ENCODE measurements at regions not wholly inside any gene's neighbourhood (a gene's known extent, or its start where the extent isn't known, plus 50 kb on each side); places are given as distances from the start of the nearest gene placed in this dataset.

DNA sequence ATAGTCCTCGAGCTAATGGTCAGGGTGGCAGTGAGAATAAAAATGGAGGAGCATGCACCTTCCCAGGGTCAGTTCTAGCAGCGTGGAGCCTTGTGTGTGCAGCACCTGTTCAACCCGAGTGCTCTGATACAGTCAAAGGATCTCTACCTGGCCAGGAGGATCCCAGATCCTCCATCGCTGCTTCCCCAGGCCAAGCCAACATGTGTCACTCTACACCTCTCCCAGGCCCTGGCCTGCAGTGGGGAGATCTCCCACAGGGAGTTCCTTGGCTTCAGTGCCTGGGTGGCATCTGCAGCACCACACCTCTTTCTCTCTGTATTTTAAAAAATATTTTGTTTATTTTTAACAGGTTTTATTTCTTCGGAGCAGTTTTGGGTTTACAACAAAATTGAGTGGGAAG, 414.8 kb upstream of the C2CD4B start:
- no peak for DNase-seq (ENCODE audit: low read depth)

DNA sequence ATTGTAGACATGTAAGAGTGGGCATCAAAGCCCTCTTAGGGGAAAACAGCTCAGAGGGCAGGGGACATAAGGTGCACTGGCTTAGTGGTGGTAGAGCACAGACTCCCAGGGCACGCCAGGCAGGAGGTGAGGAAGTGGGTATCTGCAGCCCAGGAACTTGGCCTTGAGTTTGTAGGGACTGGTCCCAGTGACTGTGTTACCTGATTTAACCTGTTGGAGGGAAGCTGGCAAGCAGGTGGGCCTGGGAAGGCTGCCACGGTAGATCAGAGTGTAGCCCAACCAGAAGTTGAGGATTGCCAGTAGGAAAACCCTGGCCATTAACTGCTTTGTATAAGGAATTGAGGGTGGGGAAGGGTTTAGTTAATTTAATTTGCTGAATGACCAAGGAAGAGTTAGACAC, 417.5 kb upstream of the C2CD4B start:
- DNase-seq (ENCODE audit: low read depth): no peak

DNA sequence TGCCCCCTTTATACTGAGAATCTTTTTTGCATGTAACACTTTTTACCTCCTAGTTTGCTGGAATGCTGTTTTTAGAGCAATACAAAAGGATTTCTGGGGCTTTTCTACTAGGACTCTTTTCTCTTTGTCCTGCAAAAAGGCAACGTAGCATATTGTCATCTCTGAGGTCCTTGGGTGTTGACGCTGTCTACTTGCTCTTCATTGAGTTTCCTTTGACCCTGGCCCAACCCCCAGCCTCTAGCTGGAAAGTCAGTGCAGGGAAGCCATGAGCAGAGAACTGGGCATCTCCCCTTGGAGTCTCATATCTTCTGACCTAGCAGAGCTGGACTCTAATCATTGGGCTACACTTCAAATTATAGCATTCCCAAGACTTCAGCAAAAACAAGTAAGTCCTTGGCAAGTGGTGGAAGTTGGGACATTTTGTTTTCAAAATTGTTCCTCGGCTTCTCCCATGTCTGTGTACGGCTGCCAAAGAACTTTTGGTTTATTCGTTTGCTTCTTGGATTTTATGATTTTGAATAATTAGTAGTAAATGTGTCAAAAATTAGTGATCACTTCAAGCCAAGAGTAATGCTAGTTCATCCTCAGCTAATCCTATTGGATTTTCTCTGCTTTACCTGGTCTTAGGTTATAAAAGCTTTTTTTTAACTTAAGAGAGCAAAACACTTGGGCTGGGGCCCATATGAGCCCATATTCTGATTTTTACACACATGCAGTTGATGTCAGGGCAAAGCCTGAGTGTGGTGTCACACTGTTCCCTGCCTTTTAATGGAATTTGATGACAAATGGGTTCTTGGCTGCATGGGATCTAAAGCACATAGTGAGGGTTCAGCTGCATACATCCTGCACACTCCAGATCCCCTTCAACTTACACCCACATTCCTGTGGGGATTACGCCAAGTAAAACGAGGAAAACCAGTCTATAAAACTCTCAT, 419.5 kb upstream of the C2CD4B start:
- no peak for DNase-seq (ENCODE audit: low read depth)

DNA sequence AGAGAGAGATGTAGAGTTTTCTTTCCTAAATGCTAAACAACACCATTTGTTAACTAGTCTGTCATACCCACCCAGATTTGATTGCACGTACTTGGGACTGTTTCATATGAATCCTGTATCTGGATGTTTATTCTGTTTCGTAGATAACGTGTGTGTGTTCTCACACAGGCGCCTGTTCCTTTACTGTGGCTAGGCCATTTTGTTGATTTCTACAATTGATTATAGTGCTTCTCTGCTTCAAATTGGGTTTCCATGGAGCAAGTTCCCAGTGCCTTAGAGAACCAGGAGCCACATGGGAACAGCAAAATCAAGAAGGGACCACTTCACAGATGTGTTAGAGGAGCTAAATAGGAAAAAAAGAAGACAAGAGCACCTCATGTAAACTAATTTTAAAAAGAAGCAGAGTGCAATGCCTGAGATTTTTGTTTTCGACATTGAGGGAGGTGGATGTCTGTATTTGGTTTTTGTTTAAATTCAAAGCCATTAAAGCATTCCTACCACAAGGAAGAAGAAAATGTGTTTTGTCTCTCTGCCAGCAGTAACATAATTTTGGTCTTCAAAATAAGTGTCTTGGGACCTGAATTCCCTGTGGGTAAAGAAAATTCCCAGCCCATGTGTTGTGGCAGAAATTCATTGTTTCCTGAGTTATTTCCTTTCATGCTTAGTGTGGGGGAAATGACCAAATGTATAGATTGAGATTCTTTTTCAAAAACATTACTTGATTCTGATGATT, 424.0 kb upstream of the C2CD4B start:
- no peak for DNase-seq (ENCODE audit: low read depth)

DNA sequence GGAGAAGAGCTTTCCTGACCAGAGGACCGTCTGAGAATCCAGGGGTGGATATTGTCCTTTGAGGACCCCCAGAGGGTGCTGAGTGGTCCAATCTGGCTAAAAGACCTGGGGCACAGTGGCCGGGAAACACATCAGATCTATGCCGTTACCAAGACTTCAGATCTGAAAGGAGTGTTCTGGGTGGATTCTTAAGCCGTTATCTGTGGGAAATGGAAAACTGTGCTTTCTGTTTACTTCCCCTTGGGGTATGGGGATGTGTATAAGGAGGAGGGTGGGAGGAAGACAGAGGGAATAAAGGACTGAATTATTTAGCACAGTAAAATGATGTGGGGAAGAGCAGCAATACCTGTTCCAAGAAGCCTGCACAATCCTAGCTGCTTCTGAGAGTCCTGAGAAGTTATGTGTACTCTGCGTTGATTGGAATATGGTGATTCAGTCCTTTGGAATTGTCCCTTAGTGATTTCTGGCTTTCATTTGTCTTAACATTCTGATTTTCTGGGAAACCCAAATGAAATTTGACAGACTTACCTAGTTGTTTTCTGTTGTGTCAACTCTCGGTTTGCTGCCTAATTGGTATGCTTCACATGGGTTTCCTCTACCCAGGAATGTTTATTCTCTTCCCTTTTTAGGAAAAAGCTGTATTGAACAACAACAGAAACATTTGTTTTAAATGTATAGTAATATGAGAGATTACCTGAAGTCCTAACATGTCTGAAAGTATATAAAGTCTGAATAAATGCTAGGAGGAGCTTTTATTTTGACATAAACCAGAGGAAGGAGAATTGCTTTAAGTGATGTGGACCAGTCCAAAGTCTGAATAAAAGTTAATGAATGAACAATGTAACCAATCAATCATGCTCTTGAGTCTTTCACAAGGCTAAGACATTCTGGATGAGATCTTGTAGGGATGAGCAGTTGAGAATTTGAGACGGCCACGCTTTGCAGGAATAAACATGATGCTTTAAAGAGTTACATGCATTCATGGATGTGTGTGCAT, 427.1 kb upstream of the C2CD4B start:
- DNase-seq (ENCODE audit: low read depth): no peak

DNA sequence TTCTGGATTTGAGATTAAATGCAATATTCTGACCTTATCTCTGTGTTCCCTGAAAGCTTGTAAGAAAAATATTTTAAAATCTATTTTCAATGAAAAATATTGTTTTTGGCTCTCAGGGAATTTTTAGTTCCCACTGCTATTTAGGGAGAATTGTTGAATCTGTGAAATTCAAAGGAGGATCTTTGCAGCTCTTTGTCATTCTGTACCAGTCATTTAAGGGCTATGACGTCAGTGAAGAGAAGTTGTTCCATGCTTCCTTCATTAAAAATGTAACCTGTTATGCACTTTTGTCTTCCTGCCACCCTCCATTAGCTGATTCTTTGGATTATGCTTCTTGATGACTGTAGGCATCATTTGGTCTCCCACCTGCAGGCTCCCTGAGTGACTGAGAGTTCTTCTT, 427.8 kb upstream of the C2CD4B start:
- DNase-seq (ENCODE audit: low read depth): no peak

DNA sequence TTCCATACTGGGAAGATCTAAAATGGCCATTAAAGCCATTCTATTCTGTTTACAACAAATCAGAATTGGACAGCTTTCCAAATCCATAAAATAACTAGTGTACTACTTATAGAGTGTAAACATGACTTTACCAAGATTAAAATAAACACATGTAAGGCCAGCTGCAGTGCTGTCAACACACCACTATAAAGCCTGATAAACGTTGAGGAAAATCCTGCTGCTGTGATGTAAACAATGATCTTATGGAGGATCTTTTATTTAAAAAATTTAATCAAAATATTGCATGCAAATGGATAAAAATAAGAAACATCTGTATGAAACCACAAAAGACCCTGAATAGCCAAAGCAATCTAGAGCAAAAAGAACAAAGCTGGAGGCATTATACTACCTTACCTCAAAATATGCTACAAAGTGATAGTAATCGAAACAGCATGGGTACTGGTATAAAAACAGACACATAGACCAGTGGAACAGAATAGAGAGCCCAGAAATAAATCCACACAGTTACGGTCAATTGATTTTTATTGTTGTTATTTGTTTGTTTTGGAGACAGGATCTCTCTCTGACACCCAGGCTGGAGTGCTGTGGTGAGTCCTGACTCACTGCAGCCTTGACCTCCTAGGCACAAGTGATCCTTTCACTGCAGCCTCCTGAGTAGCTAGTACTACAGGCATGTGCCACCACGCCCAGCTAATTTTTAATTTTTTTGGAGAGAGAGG, 428.8 kb upstream of the C2CD4B start:
- no peak for DNase-seq (ENCODE audit: low read depth)

DNA sequence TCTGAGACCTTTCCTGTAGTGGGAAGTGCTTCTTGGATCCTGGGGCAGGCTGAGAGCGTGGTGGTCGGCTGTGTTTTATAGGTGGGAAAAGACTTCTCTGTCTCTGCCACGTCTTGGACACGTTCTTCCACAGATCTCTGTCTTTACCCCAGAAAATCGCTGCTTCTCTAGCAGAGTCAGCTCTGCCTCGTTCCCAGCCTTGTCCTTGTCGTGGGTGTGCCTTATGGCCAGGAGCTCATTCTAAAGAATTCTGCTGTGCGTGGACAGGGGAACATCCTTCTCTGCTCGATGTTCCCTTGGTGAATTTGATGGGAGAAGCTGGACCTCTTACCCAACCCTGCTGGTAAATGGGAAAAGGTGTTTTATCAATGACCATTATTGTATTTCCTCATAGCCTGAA, 433.1 kb upstream of the C2CD4B start:
- DNase-seq (ENCODE audit: low read depth): no peak

DNA sequence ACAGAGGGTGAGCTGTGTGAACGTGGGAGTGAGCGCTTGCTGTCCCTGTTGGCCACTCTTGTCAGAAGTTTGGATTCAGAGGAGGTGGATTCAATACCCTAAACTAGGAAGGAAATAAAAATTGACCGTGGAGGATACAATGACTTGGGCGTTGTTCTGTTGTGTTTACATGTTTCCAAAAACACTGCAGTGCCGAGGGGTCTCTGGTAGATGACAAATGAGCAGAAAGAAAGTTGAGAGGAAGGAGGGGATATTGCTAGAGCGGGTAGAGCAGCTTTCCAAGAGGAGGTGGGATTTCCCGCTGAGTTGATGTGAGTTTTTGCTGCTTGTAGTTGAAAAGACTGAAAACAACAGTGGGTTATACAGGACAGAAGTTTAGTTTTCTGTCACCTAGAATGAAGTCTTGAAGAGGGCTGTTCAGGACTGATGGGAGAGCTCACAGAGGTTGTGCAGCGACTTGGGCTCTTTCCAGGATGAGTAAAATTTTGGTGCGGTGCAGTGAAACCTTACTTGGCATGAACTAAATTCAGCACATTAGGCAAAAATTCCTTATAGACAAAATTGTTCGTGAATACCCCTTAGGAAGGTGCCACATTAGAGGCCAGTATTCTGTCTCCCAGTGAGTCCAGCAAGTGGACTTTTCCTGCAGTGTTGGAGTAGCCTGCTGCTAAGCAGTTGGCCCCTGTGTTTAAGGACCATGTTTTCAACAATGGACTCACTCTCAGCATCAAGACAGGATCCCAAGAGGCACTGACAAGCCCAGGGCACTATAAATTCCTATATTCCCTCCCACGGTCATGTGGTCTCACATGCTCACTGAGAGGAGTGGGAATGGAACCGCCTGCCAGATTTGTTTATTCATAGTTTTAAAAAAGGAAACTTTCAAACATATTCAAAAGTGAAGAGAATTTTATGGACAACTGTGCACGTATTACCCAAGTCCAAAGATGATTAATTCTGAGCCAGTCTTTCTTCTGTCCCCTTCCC, 435.0 kb upstream of the C2CD4B start:
- DNase-seq (ENCODE audit: low read depth): no peak

DNA sequence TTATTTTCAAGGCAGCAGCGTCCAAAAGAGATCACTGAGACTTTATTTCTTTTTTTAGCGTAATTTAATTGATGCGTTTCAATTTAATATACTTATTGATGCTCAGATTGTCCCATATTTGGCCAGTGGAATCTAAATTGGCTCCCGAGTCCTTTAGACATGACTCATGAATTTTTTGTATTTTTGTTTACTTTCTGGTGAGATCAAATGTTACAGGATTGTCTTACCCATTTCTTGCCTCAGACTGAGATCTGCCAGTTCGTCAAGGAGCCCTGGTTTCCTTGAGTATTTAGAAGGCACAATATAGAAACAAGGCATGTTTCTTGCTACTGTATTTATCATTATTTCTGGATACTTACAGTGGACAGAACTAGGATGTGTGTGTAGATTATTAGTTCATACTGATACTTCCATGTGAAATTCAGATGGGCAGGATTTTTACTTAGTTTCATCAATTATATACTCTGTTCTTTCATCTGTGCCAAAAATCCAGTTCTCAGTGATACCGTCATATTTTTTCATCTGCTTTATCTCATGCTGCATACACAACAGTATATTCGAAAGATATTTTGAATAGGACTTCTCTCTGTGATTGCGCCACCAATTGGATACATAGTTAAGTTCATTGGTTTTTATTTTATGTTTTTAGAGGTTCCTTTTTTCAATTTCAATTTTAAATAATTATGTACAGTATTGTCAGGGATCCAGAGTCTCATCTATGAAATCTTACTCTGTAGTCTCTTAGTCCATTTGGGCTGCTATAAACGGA, 436.9 kb upstream of the C2CD4B start:
- DNase-seq (ENCODE audit: low read depth): no peak

DNA sequence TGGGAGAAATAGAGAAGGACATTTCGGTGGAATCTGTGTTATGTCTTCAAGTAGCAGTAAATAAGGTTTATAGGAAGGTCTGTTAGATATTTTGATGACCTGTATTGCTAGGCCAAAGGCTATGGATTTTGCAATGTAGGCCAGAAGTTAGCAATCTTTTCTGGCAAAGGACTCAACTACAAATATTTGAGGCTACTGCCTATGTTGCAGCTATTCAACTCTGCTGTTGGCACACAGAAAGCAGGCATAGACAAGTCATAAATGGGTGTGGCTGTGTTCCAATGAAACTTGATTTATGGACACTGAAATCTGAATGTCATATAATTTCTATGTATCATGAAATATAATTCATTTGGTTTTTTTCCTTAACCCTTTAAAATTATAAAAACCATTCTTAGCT, 438.7 kb upstream of the C2CD4B start:
- no peak for DNase-seq (ENCODE audit: low read depth)

DNA sequence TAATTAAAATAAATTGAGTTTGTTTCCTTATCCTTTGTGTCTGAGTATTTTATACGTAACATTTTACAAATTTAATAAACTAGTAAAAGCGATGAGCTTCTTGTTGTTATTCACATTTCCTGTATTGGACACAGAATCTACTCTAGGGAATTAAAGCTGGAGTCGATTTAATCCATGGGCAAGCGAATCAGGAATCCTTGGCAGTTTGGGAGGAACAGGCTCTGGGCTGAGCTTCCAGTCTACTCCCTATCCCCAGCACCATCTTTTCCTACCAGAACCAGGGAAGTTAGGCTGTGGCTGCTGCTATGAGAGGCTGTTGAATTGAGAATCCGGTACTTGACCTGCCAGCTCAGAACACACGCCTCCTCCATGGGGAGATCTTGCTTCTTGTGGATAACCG, 437.3 kb upstream of the TPM1 start:
- DNase-seq (ENCODE audit: low read depth): no peak

DNA sequence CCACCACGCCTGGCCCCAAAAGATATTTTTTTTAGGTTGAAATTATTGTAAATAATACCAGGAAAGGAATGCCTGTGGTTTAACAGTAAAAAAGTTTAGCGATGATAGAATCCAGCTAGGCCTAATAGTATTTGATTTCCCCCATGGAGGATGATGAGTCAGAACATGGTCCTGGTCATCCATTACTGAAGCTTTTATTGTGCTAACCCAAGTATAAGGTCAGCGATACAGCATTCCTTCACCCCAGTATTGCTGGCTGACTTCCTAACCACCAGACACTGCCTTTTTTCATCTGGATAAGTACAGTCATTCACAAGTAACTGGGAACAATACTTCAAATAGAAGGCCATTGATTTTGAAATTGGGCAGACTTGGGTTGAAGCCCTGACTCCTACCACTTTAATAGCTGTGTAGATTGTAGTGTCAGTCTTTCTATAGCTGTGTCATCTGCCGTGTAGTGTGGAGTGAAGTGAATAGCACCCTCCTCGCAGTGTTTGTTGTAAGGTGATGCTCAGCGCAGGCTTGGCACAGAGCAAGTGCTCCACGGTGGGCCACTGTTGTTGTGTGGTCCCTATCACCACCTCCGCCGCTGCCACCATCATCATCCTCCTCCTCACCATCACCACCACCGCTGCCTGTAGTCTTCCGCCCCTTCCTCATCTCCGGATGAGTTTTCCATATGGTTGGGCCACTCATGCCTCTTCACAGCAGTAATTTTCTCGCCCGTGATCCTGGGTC, 436.0 kb upstream of the TPM1 start:
- no peak for DNase-seq (ENCODE audit: low read depth)

DNA sequence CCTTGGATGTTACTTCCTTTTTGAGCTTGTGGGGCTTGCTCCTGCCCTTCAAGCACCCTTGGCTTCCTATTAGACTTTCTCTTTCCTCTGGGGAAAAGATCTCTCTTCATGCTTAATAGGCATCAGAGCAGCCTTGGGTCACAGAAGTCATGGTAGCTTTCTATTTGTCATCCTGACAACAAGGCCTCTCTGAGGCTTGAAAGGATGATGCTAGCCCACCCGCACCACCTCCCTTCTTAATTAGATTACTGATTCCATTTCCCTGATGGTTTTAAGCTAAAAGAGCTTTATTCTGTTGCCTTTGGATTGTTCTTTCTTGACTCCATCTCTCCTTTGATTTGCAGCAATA, 435.5 kb upstream of the TPM1 start:
- no peak for DNase-seq (ENCODE audit: low read depth)

DNA sequence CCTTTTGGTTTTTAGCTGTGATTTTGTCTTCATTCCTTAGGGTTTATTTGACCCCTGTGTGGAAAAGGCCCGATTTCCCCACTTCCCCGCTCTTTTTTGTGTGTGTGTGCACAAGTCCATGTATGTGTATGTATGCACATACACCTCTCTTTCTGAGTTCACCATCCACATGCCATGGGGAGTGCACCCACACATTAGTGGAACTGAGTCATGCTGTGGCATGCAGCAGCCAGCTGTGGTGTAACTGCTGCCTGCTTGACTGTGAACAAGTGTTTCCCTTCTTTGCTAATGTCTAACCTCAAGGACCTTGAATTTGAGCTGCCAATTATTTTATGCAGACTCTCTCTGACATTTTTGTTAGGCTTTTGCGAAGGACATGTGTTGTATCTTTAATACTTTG, 434.9 kb upstream of the TPM1 start:
- DNase-seq (ENCODE audit: low read depth): no peak

DNA sequence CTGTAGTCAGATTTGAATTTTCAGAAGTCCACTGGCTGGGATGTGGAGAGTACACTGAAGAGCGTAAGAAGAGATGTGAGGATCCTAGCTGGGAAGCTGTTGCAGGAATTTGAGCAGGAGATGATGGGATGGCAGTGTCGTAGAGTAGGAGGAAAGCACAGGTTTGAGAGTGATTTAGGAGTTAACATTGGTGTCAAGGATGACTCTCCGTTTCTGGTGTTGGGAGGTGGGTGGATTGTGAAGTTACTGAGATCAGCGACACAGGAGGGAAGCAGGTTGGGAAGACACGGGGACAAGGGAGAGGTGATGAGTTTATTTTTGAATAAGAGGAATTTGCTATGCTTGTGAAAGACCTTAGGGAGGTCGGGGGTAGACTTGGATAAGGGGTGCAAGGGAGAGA, 434.2 kb upstream of the TPM1 start:
- DNase-seq (ENCODE audit: low read depth): no peak

DNA sequence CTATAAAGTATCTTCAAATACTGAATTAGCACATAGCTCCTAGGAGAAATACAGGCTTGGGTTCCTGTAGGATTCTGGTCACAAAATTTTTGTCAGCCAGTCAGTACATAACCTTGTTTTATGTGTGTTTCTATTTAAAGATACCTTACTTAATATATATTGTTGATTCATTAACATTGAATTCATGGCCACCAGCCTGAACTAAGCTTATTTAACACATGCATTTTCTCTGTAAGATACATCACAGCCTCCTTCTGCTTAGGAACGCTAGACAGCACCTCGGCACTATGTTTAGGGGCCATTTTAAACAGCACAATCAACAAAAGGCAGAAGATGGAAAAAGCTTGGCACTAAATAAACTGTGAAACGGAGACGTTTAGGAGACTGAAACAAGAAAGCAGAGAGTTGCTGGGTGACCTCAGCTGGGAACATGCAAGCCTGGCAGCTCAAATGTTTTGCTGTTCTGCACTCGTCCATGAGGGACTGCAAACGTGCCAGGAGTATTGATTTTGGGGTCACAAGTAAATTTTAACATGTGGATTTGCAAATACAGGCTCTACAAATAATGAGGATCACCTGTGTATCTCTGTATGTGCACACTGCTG, 432.2 kb upstream of the TPM1 start:
- DNase-seq (ENCODE audit: low read depth): no peak

DNA sequence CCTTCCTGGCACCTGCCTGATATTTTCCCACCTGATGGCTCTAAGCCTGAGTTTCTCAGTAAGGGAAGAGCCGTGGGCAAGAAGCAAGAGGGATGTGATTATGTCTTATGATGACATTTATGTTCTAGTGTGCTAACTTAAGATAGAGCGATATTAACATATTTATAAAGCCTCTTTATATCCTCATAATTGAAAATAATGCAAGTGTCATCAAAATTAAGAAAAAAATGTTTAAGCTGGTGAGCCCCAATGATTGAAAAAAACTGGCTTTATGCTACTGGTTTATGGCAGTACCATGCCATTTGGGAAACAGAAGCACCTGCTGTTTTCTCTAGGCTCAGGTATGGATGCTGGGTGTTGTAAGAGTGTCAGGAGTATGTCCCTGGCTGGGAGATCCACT, 431.5 kb upstream of the TPM1 start:
- DNase-seq (ENCODE audit: low read depth): no peak

All from activated gamma-delta T cell treated with anti-CD3 and anti-CD28 coated beads, Interleukin-2, amount 50 U/mL, for 16 hours (primary cell).